ENCODE measurements at regions not wholly inside any gene's neighbourhood (a gene's known extent, or its start where the extent isn't known, plus 50 kb on each side); places are given as distances from the start of the nearest gene placed in this dataset.

GRCh38 chr4:165597581-165598480 is 219.0 kb downstream of the CPE start:
- no peak for TF ChIP-seq EZH2 (IDR thresholded peaks at IDR 0.05; ENCODE audit: insufficient read depth, poor library complexity, severe bottlenecking)
- no peak for TF ChIP-seq EZH2phosphoT487 (IDR thresholded peaks at IDR 0.05; ENCODE audit: insufficient read depth, low read depth)
